HEK293T (cell line): ENCODE measurements at regions not wholly inside any gene's neighbourhood (a gene's known extent, or its start where the extent isn't known, plus 50 kb on each side); places are given as distances from the start of the nearest gene placed in this dataset.

Experiments
- ELF4 ChIP-seq: fragments of 450-650 bp; IDR thresholded peaks from 2 replicates; pipeline ENCODE4 v1.6.1; 2017; ENCODE audit warnings: antibody characterized with exemption
- L3MBTL2 ChIP-seq: fragments of 450-650 bp; conservative IDR thresholded peaks from 2 replicates; pipeline ENCODE4 v1.6.1; 2016; ENCODE audit warnings: mild to moderate bottlenecking
- SUZ12 ChIP-seq: fragments of 450-650 bp; IDR thresholded peaks from 2 replicates; pipeline ENCODE4 v1.6.1; 2016; ENCODE audit warnings: mild to moderate bottlenecking

- TF ChIP-seq ELF4 (no peak), L3MBTL2 (no peak), SUZ12 (no peak)
These were observed 106.5 kb downstream of the KLF13 start for GRCh38 chr15:31433091-31433490.
